ENCODE measurements at regions not wholly inside any gene's neighbourhood (a gene's known extent, or its start where the extent isn't known, plus 50 kb on each side); places are given as distances from the start of the nearest gene placed in this dataset.

GRCh38 chr3:70558956-70559355, 246.5 kb upstream of the MDFIC2 start:
- Histone ChIP-seq H3K23ac (ENCODE audit: low read length) (no peak overlapping the region), H3K4me2 (ENCODE audit: low read length) (no peak overlapping the region), H4K91ac (ENCODE audit: low read depth, low read length) (no peak overlapping the region), H3K18ac (ENCODE audit: low read length) (no peak overlapping the region), H3K27me3 (ENCODE audit: insufficient read depth, low read length) (no peaks in the 10 kb centered on the region), H3K9ac (ENCODE audit: low read length) (no peak overlapping the region), H3K4me3 (ENCODE audit: low read depth, low read length) (no peak overlapping the region), H4K12ac (ENCODE audit: low read depth, low read length) (no peak overlapping the region), H3K27ac (ENCODE audit: low read depth, low read length) (no peak overlapping the region), H3K14ac (ENCODE audit: low read length) (no peak overlapping the region), H3K4ac (ENCODE audit: low read depth, low read length) (no peak overlapping the region), H2AFZ (ENCODE audit: insufficient read depth, low read length, poor library complexity) (no peak overlapping the region), H2BK12ac (ENCODE audit: low read length) (no peak overlapping the region), H2AK5ac (ENCODE audit: low read length) (no peak overlapping the region), H4K8ac (ENCODE audit: low read depth, low read length) (no peak overlapping the region), H3K79me2 (ENCODE audit: control insufficient read depth, insufficient read depth, low read length, poor library complexity) (no peaks in the 10 kb centered on the region), H3K36me3 (ENCODE audit: control insufficient read depth in 1 of 2, insufficient read depth in 2 of 2, low read length in 2 of 2) (no peaks in the 10 kb centered on the region), H2BK120ac (ENCODE audit: insufficient read depth, low read length, poor library complexity) (no peak overlapping the region), H3K9me3 (ENCODE audit: insufficient read depth, low read depth, low read length) (no peaks in the 10 kb centered on the region), H3K4me1 (ENCODE audit: control insufficient read depth in 1 of 2, insufficient read depth in 2 of 2, low read length in 2 of 2) (no peaks in the 10 kb centered on the region), H3K79me1 (ENCODE audit: low read length) (no peaks in the 10 kb centered on the region), H2BK5ac (ENCODE audit: low read depth, low read length, poor library complexity) (no peak overlapping the region)
- no peak for DNase-seq
- WGBS (ENCODE audit: extremely low coverage, insufficient coverage, insufficient read length): no CpG with 5 or more reads among the region's 2 CpGs

- Histone ChIP-seq H3K23ac (ENCODE audit: low read length) (no peak overlapping the region), H3K36me3 (ENCODE audit: control insufficient read depth in 1 of 2, insufficient read depth in 2 of 2, low read length in 2 of 2) (no peaks in the 10 kb centered on the region), H3K79me1 (ENCODE audit: low read length) (no peaks in the 10 kb centered on the region), H3K4ac (ENCODE audit: low read depth, low read length) (no peak overlapping the region), H2BK5ac (ENCODE audit: low read depth, low read length, poor library complexity) (no peak overlapping the region), H3K27me3 (ENCODE audit: insufficient read depth, low read length) (no peaks in the 10 kb centered on the region), H3K4me3 (ENCODE audit: low read depth, low read length) (no peak overlapping the region), H3K18ac (ENCODE audit: low read length) (no peak overlapping the region), H4K91ac (ENCODE audit: low read depth, low read length) (no peak overlapping the region), H3K27ac (ENCODE audit: low read depth, low read length) (no peak overlapping the region), H2AFZ (ENCODE audit: insufficient read depth, low read length, poor library complexity) (no peak overlapping the region), H3K14ac (ENCODE audit: low read length) (no peak overlapping the region), H3K79me2 (ENCODE audit: control insufficient read depth, insufficient read depth, low read length, poor library complexity) (no peaks in the 10 kb centered on the region), H3K4me2 (ENCODE audit: low read length) (no peak overlapping the region), H3K9ac (ENCODE audit: low read length) (no peak overlapping the region), H2BK12ac (ENCODE audit: low read length) (no peak overlapping the region), H4K8ac (ENCODE audit: low read depth, low read length) (no peak overlapping the region), H4K12ac (ENCODE audit: low read depth, low read length) (no peak overlapping the region), H3K4me1 (ENCODE audit: control insufficient read depth in 1 of 2, insufficient read depth in 2 of 2, low read length in 2 of 2) (no peaks in the 10 kb centered on the region), H2BK120ac (ENCODE audit: insufficient read depth, low read length, poor library complexity) (no peak overlapping the region), H2AK5ac (ENCODE audit: low read length) (no peak overlapping the region), H3K9me3 (ENCODE audit: insufficient read depth, low read depth, low read length) (no peaks in the 10 kb centered on the region)
- DNase-seq: no peak
- no CpG with 5 or more reads among the region's 2 CpGs for WGBS (ENCODE audit: extremely low coverage, insufficient coverage, insufficient read length)
These were observed 245.5 kb upstream of the MDFIC2 start for GRCh38 chr3:70557976-70558375.

- Histone ChIP-seq H3K4me1 (ENCODE audit: control insufficient read depth in 1 of 2, insufficient read depth in 2 of 2, low read length in 2 of 2) (no peaks in the 10 kb centered on the region), H4K12ac (ENCODE audit: low read depth, low read length) (no peak overlapping the region), H2AK5ac (ENCODE audit: low read length) (no peak overlapping the region), H3K4ac (ENCODE audit: low read depth, low read length) (no peak overlapping the region), H3K4me3 (ENCODE audit: low read depth, low read length) (no peak overlapping the region), H3K36me3 (ENCODE audit: control insufficient read depth in 1 of 2, insufficient read depth in 2 of 2, low read length in 2 of 2) (no peaks in the 10 kb centered on the region), H2BK5ac (ENCODE audit: low read depth, low read length, poor library complexity) (no peak overlapping the region), H3K79me1 (ENCODE audit: low read length) (no peaks in the 10 kb centered on the region), H3K9ac (ENCODE audit: low read length) (no peak overlapping the region), H3K18ac (ENCODE audit: low read length) (no peak overlapping the region), H3K79me2 (ENCODE audit: control insufficient read depth, insufficient read depth, low read length, poor library complexity) (no peaks in the 10 kb centered on the region), H3K9me3 (ENCODE audit: insufficient read depth, low read depth, low read length) (no peaks in the 10 kb centered on the region), H3K27me3 (ENCODE audit: insufficient read depth, low read length) (no peaks in the 10 kb centered on the region), H2AFZ (ENCODE audit: insufficient read depth, low read length, poor library complexity) (no peak overlapping the region), H3K27ac (ENCODE audit: low read depth, low read length) (no peak overlapping the region), H2BK12ac (ENCODE audit: low read length) (no peak overlapping the region), H3K4me2 (ENCODE audit: low read length) (no peak overlapping the region), H4K91ac (ENCODE audit: low read depth, low read length) (no peak overlapping the region), H4K8ac (ENCODE audit: low read depth, low read length) (no peak overlapping the region), H3K14ac (ENCODE audit: low read length) (no peak overlapping the region), H2BK120ac (ENCODE audit: insufficient read depth, low read length, poor library complexity) (no peak overlapping the region), H3K23ac (ENCODE audit: low read length) (no peak overlapping the region)
- no CpG with 5 or more reads among the region's 3 CpGs for WGBS (ENCODE audit: extremely low coverage, insufficient coverage, insufficient read length)
- no peak for DNase-seq
These were observed 243.6 kb upstream of the MDFIC2 start for GRCh38 chr3:70556056-70556455.

- no peak for DNase-seq
- no CpG with 5 or more reads among the region's 1 CpG for WGBS (ENCODE audit: extremely low coverage, insufficient coverage, insufficient read length)
- H4K8ac ChIP-seq (ENCODE audit: low read depth, low read length): no peak overlapping the region
- H2AK5ac ChIP-seq (ENCODE audit: low read length): no peak overlapping the region
- H3K4me2 ChIP-seq (ENCODE audit: low read length): no peak overlapping the region
- no peaks in the 10 kb centered on the region for H3K79me2 ChIP-seq (ENCODE audit: control insufficient read depth, insufficient read depth, low read length, poor library complexity)
- H2BK12ac ChIP-seq (ENCODE audit: low read length): no peak overlapping the region
- no peak overlapping the region for H4K12ac ChIP-seq (ENCODE audit: low read depth, low read length)
- H3K36me3 ChIP-seq (ENCODE audit: control insufficient read depth in 1 of 2, insufficient read depth in 2 of 2, low read length in 2 of 2): no peaks in the 10 kb centered on the region
- H3K27ac ChIP-seq (ENCODE audit: low read depth, low read length): no peak overlapping the region
- H3K14ac ChIP-seq (ENCODE audit: low read length): no peak overlapping the region
- no peaks in the 10 kb centered on the region for H3K4me1 ChIP-seq (ENCODE audit: control insufficient read depth in 1 of 2, insufficient read depth in 2 of 2, low read length in 2 of 2)
- H2BK120ac ChIP-seq (ENCODE audit: insufficient read depth, low read length, poor library complexity): no peak overlapping the region
- no peak overlapping the region for H2BK5ac ChIP-seq (ENCODE audit: low read depth, low read length, poor library complexity)
- no peak overlapping the region for H3K4ac ChIP-seq (ENCODE audit: low read depth, low read length)
- H4K91ac ChIP-seq (ENCODE audit: low read depth, low read length): no peak overlapping the region
- H3K4me3 ChIP-seq (ENCODE audit: low read depth, low read length): no peak overlapping the region
- H3K23ac ChIP-seq (ENCODE audit: low read length): no peak overlapping the region
- no peak overlapping the region for H3K18ac ChIP-seq (ENCODE audit: low read length)
- H2AFZ ChIP-seq (ENCODE audit: insufficient read depth, low read length, poor library complexity): no peak overlapping the region
- H3K9me3 ChIP-seq (ENCODE audit: insufficient read depth, low read depth, low read length): no peaks in the 10 kb centered on the region
- H3K9ac ChIP-seq (ENCODE audit: low read length): no peak overlapping the region
- H3K27me3 ChIP-seq (ENCODE audit: insufficient read depth, low read length): no peaks in the 10 kb centered on the region
- H3K79me1 ChIP-seq (ENCODE audit: low read length): no peaks in the 10 kb centered on the region
These were observed 241.7 kb upstream of the MDFIC2 start for GRCh38 chr3:70554170-70554569.
